ENCODE measurements at regions not wholly inside any gene's neighbourhood (a gene's known extent, or its start where the extent isn't known, plus 50 kb on each side); places are given as distances from the start of the nearest gene placed in this dataset.

DNA sequence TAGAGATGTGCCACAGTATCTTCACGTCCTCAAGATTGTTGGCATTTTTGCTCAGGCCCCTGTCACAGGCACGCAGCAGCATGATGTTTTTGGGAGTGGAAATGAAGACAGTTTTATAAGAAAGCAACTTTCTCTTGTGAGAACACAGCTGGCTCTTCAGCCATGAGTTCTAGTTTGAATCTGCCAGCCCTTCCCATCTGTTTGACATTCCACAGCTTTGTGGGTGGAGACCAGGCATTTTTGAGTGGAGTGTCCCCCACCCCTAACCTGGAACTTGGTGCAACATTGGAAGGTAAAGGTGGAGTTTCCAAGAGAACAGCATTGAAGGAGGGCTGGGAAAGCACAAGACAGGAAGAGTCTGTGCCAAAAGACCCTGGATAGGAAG is 253.1 kb upstream of the IGFBP3 start:
- TF ChIP-seq POLR2A (IDR thresholded peaks at IDR 0.05), result no peak
- TF ChIP-seq, protein P1, sequence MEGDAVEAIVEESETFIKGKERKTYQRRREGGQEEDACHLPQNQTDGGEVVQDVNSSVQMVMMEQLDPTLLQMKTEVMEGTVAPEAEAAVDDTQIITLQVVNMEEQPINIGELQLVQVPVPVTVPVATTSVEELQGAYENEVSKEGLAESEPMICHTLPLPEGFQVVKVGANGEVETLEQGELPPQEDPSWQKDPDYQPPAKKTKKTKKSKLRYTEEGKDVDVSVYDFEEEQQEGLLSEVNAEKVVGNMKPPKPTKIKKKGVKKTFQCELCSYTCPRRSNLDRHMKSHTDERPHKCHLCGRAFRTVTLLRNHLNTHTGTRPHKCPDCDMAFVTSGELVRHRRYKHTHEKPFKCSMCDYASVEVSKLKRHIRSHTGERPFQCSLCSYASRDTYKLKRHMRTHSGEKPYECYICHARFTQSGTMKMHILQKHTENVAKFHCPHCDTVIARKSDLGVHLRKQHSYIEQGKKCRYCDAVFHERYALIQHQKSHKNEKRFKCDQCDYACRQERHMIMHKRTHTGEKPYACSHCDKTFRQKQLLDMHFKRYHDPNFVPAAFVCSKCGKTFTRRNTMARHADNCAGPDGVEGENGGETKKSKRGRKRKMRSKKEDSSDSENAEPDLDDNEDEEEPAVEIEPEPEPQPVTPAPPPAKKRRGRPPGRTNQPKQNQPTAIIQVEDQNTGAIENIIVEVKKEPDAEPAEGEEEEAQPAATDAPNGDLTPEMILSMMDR (IDR thresholded peaks at IDR 0.05), result no peak
- TF ChIP-seq POLR2AphosphoS5 (IDR thresholded peaks at IDR 0.05), result no peak
